ENCODE measurements at regions not wholly inside any gene's neighbourhood (a gene's known extent, or its start where the extent isn't known, plus 50 kb on each side); places are given as distances from the start of the nearest gene placed in this dataset.

DNA sequence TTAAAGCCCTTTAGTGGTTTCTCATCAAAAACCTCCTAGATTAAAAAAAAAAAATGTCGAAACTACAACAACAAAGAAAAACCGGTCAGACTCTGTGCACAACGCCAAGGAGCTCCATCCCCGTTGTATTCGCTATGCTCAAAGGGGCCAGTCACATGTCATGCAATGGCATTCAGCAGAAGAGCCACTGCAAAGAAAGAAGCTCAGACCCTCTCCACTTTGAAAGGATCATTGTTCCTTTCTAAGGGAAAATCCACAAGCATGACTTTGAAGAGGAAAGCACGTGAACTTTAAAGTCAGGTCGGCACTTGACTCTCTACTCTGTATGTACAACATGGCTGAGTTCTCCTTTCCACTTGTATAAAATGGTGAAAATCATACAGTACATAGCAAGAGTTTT, 655.6 kb downstream of the ETS1 start:
- Histone ChIP-seq H4K5ac (ENCODE audit: low read depth, low read length) (no peak overlapping the region), H3K9me3 (ENCODE audit: control insufficient read depth, insufficient read depth, low read length) (no peaks in the 10 kb centered on the region), H3K18ac (ENCODE audit: low read depth, low read length) (no peak overlapping the region), H3K36me3 (ENCODE audit: control insufficient read depth, insufficient read depth, low read length) (no peaks in the 10 kb centered on the region), H3K4me3 (ENCODE audit: insufficient read depth, low read depth, low read length) (no peak overlapping the region), H3K14ac (replicated peaks; ENCODE audit: low read depth, low read length) (no peak overlapping the region), H3K27ac (ENCODE audit: insufficient read depth, low read length) (no peak overlapping the region), H3K4ac (ENCODE audit: low read depth, low read length) (no peak overlapping the region), H2AFZ (replicated peaks; ENCODE audit: low read length, poor library complexity) (no peak overlapping the region), H4K8ac (ENCODE audit: low read depth in 2 of 2, low read length in 2 of 2) (no peak overlapping the region), H2AK9ac (replicated peaks; ENCODE audit: low read depth, low read length, poor library complexity) (no peak overlapping the region), H2BK5ac (ENCODE audit: low read depth, low read length, poor library complexity, severe bottlenecking) (no peak overlapping the region), H3K9ac (ENCODE audit: low read depth, low read length) (no peak overlapping the region), H3K4me1 (ENCODE audit: control insufficient read depth, insufficient read depth, low read length) (no peaks in the 10 kb centered on the region), H3K4me2 (ENCODE audit: low read depth, low read length) (no peak overlapping the region), H3K23ac (ENCODE audit: low read depth, low read length) (no peak overlapping the region), H2BK120ac (ENCODE audit: low read depth, low read length) (no peak overlapping the region), H4K91ac (ENCODE audit: insufficient read depth, low read depth, low read length) (no peak overlapping the region), H3K9me1 (ENCODE audit: insufficient read depth, low read length) (no peaks in the 10 kb centered on the region), H3K27me3 (ENCODE audit: control insufficient read depth, insufficient read depth, low read length) (no peaks in the 10 kb centered on the region), H4K20me1 (ENCODE audit: insufficient read depth, low read length) (no peaks in the 10 kb centered on the region), H2AK5ac (ENCODE audit: low read depth, low read length) (no peak overlapping the region), H3K79me1 (ENCODE audit: low read depth in 1 of 2, low read length in 2 of 2) (no peaks in the 10 kb centered on the region), H3K56ac (ENCODE audit: extremely low read depth, insufficient read depth, low read length) (no peak overlapping the region), H2BK20ac (ENCODE audit: low read depth, low read length) (no peak overlapping the region), H2BK15ac (ENCODE audit: low read depth, low read length) (no peak overlapping the region)
- CTCF ChIA-PET: no interaction called here
- DNase-seq (no peak), ATAC-seq (ENCODE audit: low read depth) (no peak)
- dilution Hi-C loops (cut with HindIII; ENCODE audit: low sequenced_read_pairs, unreplicated experiment) (no loop called here), in situ Hi-C loops (cut with MboI; ENCODE audit: low sequenced_read_pairs) (no loop called here), intact Hi-C loops (cut with micrococcal nuclease) (no loop called here)
- TF ChIP-seq SMC3 (IDR thresholded peaks at IDR 0.05; ENCODE audit: low read depth, low read length): no peak
- no peak for TF ChIP-seq NFE2L2 (IDR thresholded peaks at IDR 0.05; ENCODE audit: low read depth, low read length)
- TF ChIP-seq, protein P1, sequence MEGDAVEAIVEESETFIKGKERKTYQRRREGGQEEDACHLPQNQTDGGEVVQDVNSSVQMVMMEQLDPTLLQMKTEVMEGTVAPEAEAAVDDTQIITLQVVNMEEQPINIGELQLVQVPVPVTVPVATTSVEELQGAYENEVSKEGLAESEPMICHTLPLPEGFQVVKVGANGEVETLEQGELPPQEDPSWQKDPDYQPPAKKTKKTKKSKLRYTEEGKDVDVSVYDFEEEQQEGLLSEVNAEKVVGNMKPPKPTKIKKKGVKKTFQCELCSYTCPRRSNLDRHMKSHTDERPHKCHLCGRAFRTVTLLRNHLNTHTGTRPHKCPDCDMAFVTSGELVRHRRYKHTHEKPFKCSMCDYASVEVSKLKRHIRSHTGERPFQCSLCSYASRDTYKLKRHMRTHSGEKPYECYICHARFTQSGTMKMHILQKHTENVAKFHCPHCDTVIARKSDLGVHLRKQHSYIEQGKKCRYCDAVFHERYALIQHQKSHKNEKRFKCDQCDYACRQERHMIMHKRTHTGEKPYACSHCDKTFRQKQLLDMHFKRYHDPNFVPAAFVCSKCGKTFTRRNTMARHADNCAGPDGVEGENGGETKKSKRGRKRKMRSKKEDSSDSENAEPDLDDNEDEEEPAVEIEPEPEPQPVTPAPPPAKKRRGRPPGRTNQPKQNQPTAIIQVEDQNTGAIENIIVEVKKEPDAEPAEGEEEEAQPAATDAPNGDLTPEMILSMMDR (conservative IDR thresholded peaks at IDR 0.05; ENCODE audit: low read depth, low read length): no peak
- no peak for TF ChIP-seq RFX5 (IDR thresholded peaks at IDR 0.05; ENCODE audit: low read depth, low read length)
- no peak for TF ChIP-seq BHLHE40 (IDR thresholded peaks at IDR 0.05; ENCODE audit: low read depth, low read length)
- no peak for TF ChIP-seq MXI1 (IDR thresholded peaks at IDR 0.05; ENCODE audit: borderline replicate concordance, low read depth, low read length)
- no peak for TF ChIP-seq MAZ (IDR thresholded peaks at IDR 0.05; ENCODE audit: borderline replicate concordance, low read depth, low read length)
- TF ChIP-seq CHD1 (IDR thresholded peaks at IDR 0.05; ENCODE audit: low read depth, low read length): no peak
- TF ChIP-seq, protein P2, sequence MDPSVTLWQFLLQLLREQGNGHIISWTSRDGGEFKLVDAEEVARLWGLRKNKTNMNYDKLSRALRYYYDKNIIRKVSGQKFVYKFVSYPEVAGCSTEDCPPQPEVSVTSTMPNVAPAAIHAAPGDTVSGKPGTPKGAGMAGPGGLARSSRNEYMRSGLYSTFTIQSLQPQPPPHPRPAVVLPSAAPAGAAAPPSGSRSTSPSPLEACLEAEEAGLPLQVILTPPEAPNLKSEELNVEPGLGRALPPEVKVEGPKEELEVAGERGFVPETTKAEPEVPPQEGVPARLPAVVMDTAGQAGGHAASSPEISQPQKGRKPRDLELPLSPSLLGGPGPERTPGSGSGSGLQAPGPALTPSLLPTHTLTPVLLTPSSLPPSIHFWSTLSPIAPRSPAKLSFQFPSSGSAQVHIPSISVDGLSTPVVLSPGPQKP (IDR thresholded peaks at IDR 0.05; ENCODE audit: borderline replicate concordance, low read depth, low read length): no peak
- TF ChIP-seq RCOR1 (IDR thresholded peaks at IDR 0.05; ENCODE audit: insufficient replicate concordance, low read length): no peak
- TF ChIP-seq, protein P3, sequence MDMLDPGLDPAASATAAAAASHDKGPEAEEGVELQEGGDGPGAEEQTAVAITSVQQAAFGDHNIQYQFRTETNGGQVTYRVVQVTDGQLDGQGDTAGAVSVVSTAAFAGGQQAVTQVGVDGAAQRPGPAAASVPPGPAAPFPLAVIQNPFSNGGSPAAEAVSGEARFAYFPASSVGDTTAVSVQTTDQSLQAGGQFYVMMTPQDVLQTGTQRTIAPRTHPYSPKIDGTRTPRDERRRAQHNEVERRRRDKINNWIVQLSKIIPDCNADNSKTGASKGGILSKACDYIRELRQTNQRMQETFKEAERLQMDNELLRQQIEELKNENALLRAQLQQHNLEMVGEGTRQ (IDR thresholded peaks at IDR 0.05; ENCODE audit: low read depth, low read length): no peak
- no peak for TF ChIP-seq FOS (IDR thresholded peaks at IDR 0.05; ENCODE audit: low read depth, low read length)
- 53% methylated on average over 3 of the region's 7 CpGs; no CpG with 5 or more reads in 1 of the 2 experiments for WGBS, 2 experiments (ENCODE audit: extremely low coverage in 2 of 2, insufficient read length in 1 of 2)
- BruUV-seq (replicated peaks): no TSS peak
- POLR2A ChIA-PET (ENCODE audit: unreplicated experiment): no interaction called here
